GM10266 (cell line): ENCODE measurements at regions not wholly inside any gene's neighbourhood (a gene's known extent, or its start where the extent isn't known, plus 50 kb on each side); places are given as distances from the start of the nearest gene placed in this dataset.

Experiments
- DNase-seq: peaks from one replicate; pipeline ENCODE4 v3.0.0; 2012; ENCODE audit errors: extremely low spot score
- CTCF ChIP-seq: IDR thresholded peaks from 2 replicates; pipeline ENCODE4 v1.5.1; 2012; ENCODE audit warnings: mild to moderate bottlenecking, low read depth; ENCODE audit not compliant: control insufficient read depth, insufficient read depth; ENCODE audit errors: missing control alignments

DNA sequence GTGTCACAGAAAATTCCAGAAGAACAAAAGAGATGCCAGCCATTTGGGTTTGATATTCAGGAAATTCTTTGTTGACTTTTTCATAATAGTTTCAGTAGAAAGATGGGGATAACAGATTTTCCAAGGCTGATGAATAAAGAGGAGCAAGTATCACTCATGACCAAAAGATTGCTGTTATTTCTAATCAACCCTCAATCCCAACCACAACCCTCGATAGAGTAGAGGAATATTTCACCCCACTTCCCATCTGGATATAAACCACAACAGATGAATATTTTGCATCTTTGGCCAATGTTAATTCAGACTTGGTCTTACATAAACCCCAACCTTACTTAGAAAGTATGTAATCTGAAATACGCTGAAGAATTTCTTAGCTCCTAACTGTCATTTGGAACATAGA is 232.4 kb downstream of the SEC16B start:
- no peak for TF ChIP-seq CTCF

GRCh38 chr1:177732178-177732577 is 237.7 kb downstream of the SEC16B start:
- no peak for TF ChIP-seq CTCF
- no peak for DNase-seq

More for the DNA sequence above, 232.4 kb downstream of the SEC16B start:
- no peak for DNase-seq

- no peak for TF ChIP-seq CTCF
- no peak for DNase-seq
These were observed 240.2 kb downstream of the SEC16B start for GRCh38 chr1:177729646-177730045.

DNA sequence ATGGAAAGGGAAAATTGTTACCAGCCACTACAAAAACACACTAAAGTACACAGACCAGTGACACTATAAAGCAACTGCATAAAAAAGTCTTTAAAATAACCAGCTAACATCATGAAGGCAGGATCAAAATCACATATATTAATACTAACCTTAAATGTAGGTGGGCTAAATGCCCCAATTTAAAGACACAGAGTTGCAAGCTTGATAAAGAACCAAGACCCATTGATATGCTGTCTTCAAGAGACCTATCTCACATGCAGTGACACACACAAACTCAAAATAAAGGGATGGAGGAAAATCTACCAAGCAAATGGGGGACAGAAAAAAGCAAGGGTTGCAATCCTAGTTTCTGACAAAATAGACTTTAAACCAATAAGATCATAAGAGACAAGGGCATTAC is 246.3 kb downstream of the SEC16B start:
- no peak for TF ChIP-seq CTCF
- DNase-seq, result no peak

DNA sequence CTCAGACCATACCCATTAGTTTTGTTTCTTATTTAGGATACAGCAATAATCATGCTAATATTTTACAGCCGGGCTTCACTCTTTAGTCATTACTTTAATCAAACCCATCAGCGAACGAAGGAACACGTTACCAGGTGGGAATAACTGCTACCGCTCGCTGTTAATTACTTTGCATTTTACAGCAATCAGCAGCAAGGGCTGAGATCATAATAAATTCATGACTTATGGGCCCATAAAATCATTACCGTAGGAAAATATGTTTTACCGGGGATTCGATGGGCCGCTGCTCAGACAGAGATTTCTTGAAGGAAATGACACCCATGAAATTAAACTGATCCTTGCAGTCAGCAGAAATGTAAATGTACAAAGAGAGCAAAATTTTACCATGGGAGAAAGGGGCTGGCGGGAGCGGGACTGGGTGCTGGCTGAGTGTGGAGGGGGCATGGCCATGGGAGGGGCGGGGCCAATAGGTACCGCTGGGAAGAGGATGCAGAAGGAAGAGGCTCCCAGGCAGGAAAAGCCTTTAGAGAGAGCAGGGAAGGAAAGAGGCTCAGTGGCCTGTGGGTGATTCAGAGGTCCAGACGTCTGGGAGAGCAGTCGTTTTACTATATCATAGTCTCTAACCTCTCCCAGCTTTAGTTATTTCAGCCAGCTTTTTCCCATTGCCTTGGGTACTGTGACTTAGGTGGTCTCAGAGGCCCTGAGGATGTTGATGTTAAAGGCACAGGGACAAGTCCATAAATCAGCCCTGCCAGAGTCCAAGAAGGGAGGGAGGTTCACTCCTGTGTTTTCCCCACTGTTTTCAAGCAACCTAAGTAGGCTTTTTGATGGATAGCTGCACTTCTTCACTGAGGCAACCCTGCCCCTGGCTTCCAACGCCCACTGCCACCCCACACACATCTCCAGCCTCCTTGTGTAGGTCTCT is 258.9 kb downstream of the SEC16B start:
- DNase-seq, result no peak

DNA sequence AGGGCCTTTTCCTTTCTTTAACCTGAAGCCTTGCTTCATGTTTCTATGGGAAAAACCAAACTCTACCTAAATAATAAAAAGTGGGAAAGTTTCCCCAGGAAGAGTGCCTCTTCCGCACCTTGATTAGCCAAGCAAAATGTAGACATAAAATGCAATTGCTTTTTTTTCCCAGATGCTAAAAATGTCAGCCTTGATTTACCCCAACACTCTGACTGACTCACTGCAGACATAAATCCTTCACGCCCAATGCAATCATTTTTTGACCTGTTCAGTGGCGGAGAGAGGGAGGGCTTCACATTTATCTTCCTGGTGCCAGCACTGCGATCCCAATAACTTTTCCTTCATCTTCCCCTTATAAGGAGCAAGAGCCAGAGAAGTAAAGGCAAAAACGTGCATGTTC is 261.5 kb downstream of the SEC16B start:
- no peak for DNase-seq
- TF ChIP-seq CTCF, result no peak

More for the DNA sequence above, 258.9 kb downstream of the SEC16B start:
- TF ChIP-seq CTCF, result no peak

DNA sequence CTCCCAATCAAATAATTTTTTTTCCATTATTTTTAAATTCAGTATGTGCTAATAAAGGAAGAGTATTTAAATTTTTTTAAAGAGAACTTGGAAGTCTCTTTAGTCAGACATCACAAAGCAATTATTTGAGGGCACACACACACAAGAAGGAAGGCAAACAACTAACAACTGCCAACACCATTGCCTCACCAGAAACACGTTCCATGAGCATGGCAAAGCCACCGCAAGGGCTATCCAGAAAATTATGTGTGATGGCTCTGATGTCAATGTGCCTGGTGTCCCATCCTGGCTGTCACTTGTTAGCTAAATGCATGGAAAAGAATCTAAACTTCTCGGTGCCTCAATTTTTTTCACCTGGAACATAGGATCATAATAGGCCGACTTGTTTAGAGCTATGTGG is 262.9 kb downstream of the SEC16B start:
- no peak for TF ChIP-seq CTCF
- no peak for DNase-seq
